Spleen (tissue), 7 donors: ENCODE measurements at regions not wholly inside any gene's neighbourhood (a gene's known extent, or its start where the extent isn't known, plus 50 kb on each side); places are given as distances from the start of the nearest gene placed in this dataset.

Experiments used
- POLR2A ChIP-seq, 3 donors: fragments of 450-650 bp; IDR thresholded peaks; one replicate each; pipeline ENCODE4 v1.5.1; 2017; ENCODE audit warnings: antibody characterized with exemption in 3 of 3, mild to moderate bottlenecking in 1 of 3
- TF ChIP-seq, protein P1 (sequence below), 11 experiments: fragments of 200-600 bp in 7 of 11; fragments of 450-650 bp in 4 of 11; sonication (generic) in 4 of 11; IDR thresholded peaks in 8 of 11; conservative IDR thresholded peaks in 3 of 11; 1 replicate in 7 of 11; 2 replicates in 4 of 11; pipeline versions ENCODE4 v1.4.0 to v1.8.0; 2016 to 2021; ENCODE audit warnings: antibody characterized with exemption in 11 of 11, inconsistent platforms in 4 of 11, mild to moderate bottlenecking in 1 of 11
- donor health status: DM: no; HTN: no; CAD: no; lungs with moderate emphysema.
- donor health status: DM: no; HTN: no; CAD: no.
- donor health status: DM: no; HTN: no; CAD: no.

DNA sequence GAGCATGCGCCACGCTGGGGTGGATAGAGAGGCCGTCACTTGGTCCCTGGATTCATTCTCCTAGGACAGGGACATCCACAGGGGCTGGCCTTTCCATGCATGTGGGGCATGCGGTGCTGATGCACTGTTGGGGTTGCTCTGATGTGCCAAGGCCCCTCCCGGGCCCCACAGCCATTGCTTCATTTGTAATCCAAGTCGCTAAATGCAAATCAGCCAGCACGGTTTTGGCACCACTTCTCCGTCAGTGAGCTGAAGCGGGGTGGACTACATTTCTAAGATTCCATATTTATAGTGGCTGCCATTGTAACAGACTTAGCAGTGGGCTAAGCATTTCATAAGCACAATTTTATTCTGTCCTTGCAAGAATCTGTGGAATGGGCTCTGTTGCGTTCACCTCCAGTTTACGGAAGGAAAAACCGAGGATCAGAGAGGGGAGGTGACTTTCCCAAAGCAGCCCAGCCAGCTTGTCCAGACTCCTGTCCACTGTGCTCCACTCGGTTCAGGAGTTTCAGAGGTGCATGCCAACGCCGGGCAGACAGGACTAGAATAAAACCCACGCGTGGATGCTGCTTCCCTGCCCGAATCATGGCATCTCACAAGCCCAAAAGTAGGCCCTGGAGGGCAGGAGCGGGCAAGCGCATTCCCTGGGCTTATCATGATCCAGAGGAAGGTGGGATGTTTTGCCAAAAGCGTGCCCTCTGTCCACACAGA lies 102.6 kb upstream of the COL5A1 start:
- TF ChIP-seq, protein P1, sequence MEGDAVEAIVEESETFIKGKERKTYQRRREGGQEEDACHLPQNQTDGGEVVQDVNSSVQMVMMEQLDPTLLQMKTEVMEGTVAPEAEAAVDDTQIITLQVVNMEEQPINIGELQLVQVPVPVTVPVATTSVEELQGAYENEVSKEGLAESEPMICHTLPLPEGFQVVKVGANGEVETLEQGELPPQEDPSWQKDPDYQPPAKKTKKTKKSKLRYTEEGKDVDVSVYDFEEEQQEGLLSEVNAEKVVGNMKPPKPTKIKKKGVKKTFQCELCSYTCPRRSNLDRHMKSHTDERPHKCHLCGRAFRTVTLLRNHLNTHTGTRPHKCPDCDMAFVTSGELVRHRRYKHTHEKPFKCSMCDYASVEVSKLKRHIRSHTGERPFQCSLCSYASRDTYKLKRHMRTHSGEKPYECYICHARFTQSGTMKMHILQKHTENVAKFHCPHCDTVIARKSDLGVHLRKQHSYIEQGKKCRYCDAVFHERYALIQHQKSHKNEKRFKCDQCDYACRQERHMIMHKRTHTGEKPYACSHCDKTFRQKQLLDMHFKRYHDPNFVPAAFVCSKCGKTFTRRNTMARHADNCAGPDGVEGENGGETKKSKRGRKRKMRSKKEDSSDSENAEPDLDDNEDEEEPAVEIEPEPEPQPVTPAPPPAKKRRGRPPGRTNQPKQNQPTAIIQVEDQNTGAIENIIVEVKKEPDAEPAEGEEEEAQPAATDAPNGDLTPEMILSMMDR (IDR thresholded peaks at IDR 0.05 in 8 of 11, conservative IDR thresholded peaks at IDR 0.05 in 3 of 11), result no peak
- TF ChIP-seq POLR2A (IDR thresholded peaks at IDR 0.05), result no peak
